ENCODE measurements at regions not wholly inside any gene's neighbourhood (a gene's known extent, or its start where the extent isn't known, plus 50 kb on each side); places are given as distances from the start of the nearest gene placed in this dataset.

- TF ChIP-seq CTCF (IDR thresholded peaks at IDR 0.05) (no peak), POLR2AphosphoS5 (IDR thresholded peaks at IDR 0.05) (no peak)
These were observed 83.0 kb upstream of the LGR5 start for GRCh38 chr12:71356569-71356968.
